Ovary (tissue), 7 donors: ENCODE measurements at regions not wholly inside any gene's neighbourhood (a gene's known extent, or its start where the extent isn't known, plus 50 kb on each side); places are given as distances from the start of the nearest gene placed in this dataset.

Experiments
- DNase-seq, 5 donors: peaks; one replicate each; pipeline ENCODE4 v3.0.0-alpha.2; 2019 to 2020
- H3K27ac ChIP-seq, 2 donors: fragments of 200-600 bp; one replicate each; pipeline versions ENCODE4 v1.5.1 to v1.8.0; 2019 to 2022
- H3K27me3 ChIP-seq: fragments of 200-600 bp; one replicate; pipeline ENCODE4 v1.8.0; 2022
- H3K36me3 ChIP-seq: fragments of 200-600 bp; sonication (generic); one replicate; pipeline ENCODE4 v1.5.1; 2019
- H3K4me1 ChIP-seq: one replicate; pipeline ENCODE4 v1.8.1; 2013; ENCODE audit warnings: mild to moderate bottlenecking, moderate library complexity; ENCODE audit not compliant: insufficient read depth
- H3K4me3 ChIP-seq: fragments of 200-600 bp; sonication (generic); one replicate; pipeline ENCODE4 v1.5.1; 2017
- H3K9me3 ChIP-seq, 2 donors: fragments of 200-600 bp in 1 of 2; sonication (generic) in 1 of 2; one replicate each; pipeline versions ENCODE4 v1.5.1 to v1.8.1; 2013 to 2019; ENCODE audit warnings: mild to moderate bottlenecking in 1 of 2, moderate library complexity in 1 of 2
- CTCF ChIP-seq, 3 donors: fragments of 450-650 bp in 2 of 3; fragments of 200-600 bp in 1 of 3; IDR thresholded peaks; one replicate each; pipeline versions ENCODE4 v1.5.1 to v1.8.0; 2016 to 2022; ENCODE audit warnings: antibody characterized with exemption in 3 of 3, mild to moderate bottlenecking in 1 of 3
- EP300 ChIP-seq: sonication (generic); formaldehyde crosslinking; IDR thresholded peaks from one replicate; pipeline ENCODE4 v1.6.1; 2017; ENCODE audit warnings: antibody characterized with exemption
- POLR2A ChIP-seq: fragments of 450-650 bp; IDR thresholded peaks from one replicate; pipeline ENCODE4 v1.6.1; 2017; ENCODE audit warnings: antibody characterized with exemption, mild to moderate bottlenecking, moderate library complexity
- WGBS, 3 donors: extraction: QIAGEN DNeasy Blood & Tissue Kit in 1 of 3; methylation state at CpG; one replicate each; pipeline versions ENCODE4 v1.1.5 to v1.1.7; 2013 to 2017; 5-methylcytosine and 5-hydroxymethylcytosine counted together
- intact Hi-C, 4 donors: fragments of 100-400 bp; cut with DNase I; formaldehyde crosslinking; loops; one replicate each; pipeline versions ENCODE4 v1.11.0 to v1.15.1; 2022 to 2023
- donor health status: DM: no; HTN: no; CAD: no; lungs with moderate emphysema.
- donor health status: DM: no; HTN: no; CAD: no.
- donor health status: Bipolar disorder and iron deficiency.
- donor health status: DM: no; HTN: no; CAD: no.
- donor health status: DM: yes; HTN: yes; CAD: no.

GRCh38 chrX:5638572-5638971 is 590.1 kb downstream of the NLGN4X start:
- no peaks in the 10 kb centered on the region for H3K27me3 ChIP-seq
- no peaks in the 10 kb centered on the region for H3K4me1 ChIP-seq
- no peaks in the 10 kb centered on the region for H3K36me3 ChIP-seq
- DNase-seq = no peak
- TF ChIP-seq EP300 = no peak
- no peak for TF ChIP-seq CTCF (IDR thresholded peaks at IDR 0.05)
- TF ChIP-seq POLR2A = no peak
- no peaks in the 10 kb centered on the region for H3K9me3 ChIP-seq
- WGBS, 3 donors = 80 to 86% (median 82%) methylated on average over 7 of the region's 7 CpGs
- intact Hi-C loops = no loop called here
- no peak overlapping the region for H3K4me3 ChIP-seq
- no peak overlapping the region for H3K27ac ChIP-seq

DNA sequence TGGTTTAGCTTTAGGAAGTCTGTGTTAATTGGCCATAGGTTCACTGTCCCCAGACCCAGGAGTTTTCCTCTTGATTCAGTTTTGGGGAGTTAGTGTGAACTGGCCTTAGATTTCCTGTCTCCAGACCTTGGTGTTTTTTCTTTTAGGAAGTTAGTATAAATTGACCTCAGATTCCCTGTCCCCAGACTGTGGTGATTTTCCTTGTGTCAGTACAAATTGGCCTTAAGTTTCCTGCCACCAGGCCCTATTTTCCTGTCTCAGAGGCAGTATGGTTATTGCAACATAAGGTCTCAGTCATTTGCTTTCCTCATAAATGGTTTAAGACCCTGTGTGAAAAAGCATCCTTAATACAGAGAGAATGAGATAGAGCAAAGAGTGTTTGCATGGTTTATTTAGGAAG is 595.8 kb downstream of the NLGN4X start:
- Histone ChIP-seq H3K9me3 (no peaks in the 10 kb centered on the region), H3K4me1 (no peaks in the 10 kb centered on the region), H3K36me3 (no peaks in the 10 kb centered on the region), H3K4me3 (no peak overlapping the region), H3K27me3 (no peaks in the 10 kb centered on the region), H3K27ac (no peak overlapping the region)
- no peak for DNase-seq
- TF ChIP-seq EP300 (no peak), POLR2A (no peak), CTCF (IDR thresholded peaks at IDR 0.05) (no peak)
- intact Hi-C loops = no loop called here

DNA sequence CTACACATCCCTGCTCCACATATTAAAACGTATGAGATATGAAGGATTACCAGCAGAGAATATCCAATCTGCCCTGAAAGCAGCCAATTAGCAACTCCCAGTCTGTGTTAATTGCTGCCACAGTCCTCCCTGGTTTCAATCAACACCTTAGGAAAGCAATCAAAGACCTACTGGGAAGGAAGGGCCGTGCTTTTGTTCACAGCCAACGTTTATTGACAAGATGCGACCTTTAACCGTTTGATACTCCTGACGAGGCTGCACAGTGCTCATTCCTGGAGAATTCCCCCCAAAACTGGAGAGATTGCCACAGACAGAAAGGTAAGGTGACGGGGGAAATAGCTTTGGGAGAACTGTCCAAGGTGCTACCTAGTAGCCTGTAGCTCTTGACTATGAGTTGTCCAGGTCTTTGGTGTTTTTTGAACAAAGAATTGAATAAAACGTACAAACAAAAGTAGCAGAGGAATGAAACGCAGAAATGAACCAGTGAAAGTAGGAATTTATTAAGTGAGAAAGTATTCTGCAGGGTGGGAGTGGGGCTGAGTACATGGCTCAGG is 596.5 kb downstream of the NLGN4X start:
- Histone ChIP-seq H3K36me3 (no peaks in the 10 kb centered on the region), H3K27me3 (no peaks in the 10 kb centered on the region), H3K27ac (no peak overlapping the region), H3K4me1 (no peaks in the 10 kb centered on the region), H3K4me3 (no peak overlapping the region), H3K9me3 (no peaks in the 10 kb centered on the region)
- intact Hi-C loops = no loop called here
- TF ChIP-seq POLR2A (no peak), EP300 (no peak), CTCF (IDR thresholded peaks at IDR 0.05) (no peak)
- 30 to 36% (median 32%) methylated on average over 9 of the region's 9 CpGs for WGBS, 3 donors
- DNase-seq = no peak

DNA sequence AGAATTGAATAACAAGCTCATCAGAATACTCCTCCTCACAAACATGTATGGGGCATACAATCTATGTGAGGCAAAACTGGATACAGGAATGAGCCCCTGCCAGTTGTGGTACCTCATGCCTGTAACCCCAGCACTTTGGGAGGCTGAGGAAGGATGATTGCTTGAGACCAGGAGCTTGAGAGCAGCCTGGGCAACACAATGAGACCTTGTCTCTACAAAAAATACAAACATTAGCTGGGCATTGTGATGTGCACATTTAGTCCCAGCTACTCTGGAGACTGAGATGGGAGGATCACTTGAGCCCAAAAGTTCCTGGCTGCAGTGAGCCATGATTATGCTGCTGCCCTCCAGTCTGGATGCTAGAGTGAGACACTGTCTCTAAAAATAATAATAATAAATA is 611.0 kb downstream of the NLGN4X start:
- H3K9me3 ChIP-seq = no peaks in the 10 kb centered on the region
- intact Hi-C loops = no loop called here
- no peaks in the 10 kb centered on the region for H3K27me3 ChIP-seq
- H3K27ac ChIP-seq = no peak overlapping the region
- H3K4me1 ChIP-seq = no peaks in the 10 kb centered on the region
- H3K36me3 ChIP-seq = no peaks in the 10 kb centered on the region
- no peak for TF ChIP-seq CTCF (IDR thresholded peaks at IDR 0.05)
- TF ChIP-seq POLR2A = no peak
- no peak for TF ChIP-seq EP300
- no peak for DNase-seq
- no peak overlapping the region for H3K4me3 ChIP-seq

GRCh38 chrX:5595570-5595969 is 633.1 kb downstream of the NLGN4X start:
- Histone ChIP-seq H3K9me3 (no peaks in the 10 kb centered on the region), H3K27ac (no peak overlapping the region), H3K4me1 (no peaks in the 10 kb centered on the region), H3K36me3 (no peaks in the 10 kb centered on the region), H3K27me3 (no peaks in the 10 kb centered on the region), H3K4me3 (no peak overlapping the region)
- DNase-seq = no peak
- TF ChIP-seq CTCF (IDR thresholded peaks at IDR 0.05) (no peak), POLR2A (no peak), EP300 (no peak)
- 14% methylated on average over 4 of the region's 4 CpGs for WGBS, 3 donors
- intact Hi-C loops = no loop called here
